Endodermal cell (in vitro differentiated cells): ENCODE measurements at regions not wholly inside any gene's neighbourhood (a gene's known extent, or its start where the extent isn't known, plus 50 kb on each side); places are given as distances from the start of the nearest gene placed in this dataset.

ENCODE experiments used
- DNase-seq: peaks from one replicate; pipeline ENCODE4 v3.0.0-alpha.2; 2017
- H3K27ac ChIP-seq: 2 replicates; pipeline ENCODE4 v1.5.1; 2013; ENCODE audit warnings: mild to moderate bottlenecking, low read depth, low read length, moderate library complexity
- H3K27me3 ChIP-seq: 2 replicates; pipeline ENCODE4 v1.6.1; 2013; ENCODE audit warnings: mild to moderate bottlenecking, low read length, moderate library complexity; ENCODE audit not compliant: insufficient read depth, control insufficient read depth, poor library complexity, severe bottlenecking
- H3K36me3 ChIP-seq: 2 replicates; pipeline ENCODE4 v1.7.0; 2013; ENCODE audit warnings: mild to moderate bottlenecking, low read length, moderate library complexity; ENCODE audit not compliant: control insufficient read depth, insufficient read depth
- H3K4me1 ChIP-seq: one replicate; pipeline ENCODE4 v1.7.0; 2013; ENCODE audit warnings: low read length; ENCODE audit not compliant: control insufficient read depth, insufficient read depth
- H3K4me3 ChIP-seq: 2 replicates; pipeline ENCODE4 v1.5.1; 2013; ENCODE audit warnings: mild to moderate bottlenecking, low read length, moderate library complexity
- H3K9ac ChIP-seq: 2 replicates; pipeline ENCODE4 v1.6.1; 2013; ENCODE audit warnings: mild to moderate bottlenecking, low read length, moderate library complexity; ENCODE audit not compliant: poor library complexity, severe bottlenecking; ENCODE audit errors: extremely low read depth
- H3K9me3 ChIP-seq: 2 replicates; pipeline ENCODE4 v1.6.1; 2013; ENCODE audit warnings: mild to moderate bottlenecking, low read length, moderate library complexity; ENCODE audit not compliant: control insufficient read depth
- H3K27ac Mint-ChIP-seq: 2 replicates; pipeline ENCODE4 v1.8.0; 2020; ENCODE audit warnings: mixed read lengths
- H3K27me3 Mint-ChIP-seq: 2 replicates; pipeline ENCODE4 v1.8.0; 2021; ENCODE audit warnings: mild to moderate bottlenecking, mixed read lengths; ENCODE audit not compliant: insufficient read depth
- H3K36me3 Mint-ChIP-seq: 2 replicates; pipeline ENCODE4 v1.8.0; 2020; ENCODE audit warnings: low read depth, mixed read lengths
- H3K4me1 Mint-ChIP-seq: 2 replicates; pipeline ENCODE4 v1.8.0; 2020; ENCODE audit warnings: mixed read lengths
- H3K4me3 Mint-ChIP-seq: 2 replicates; pipeline ENCODE4 v1.8.0; 2020; ENCODE audit warnings: mild to moderate bottlenecking, moderate library complexity, mixed read lengths
- H3K9me3 Mint-ChIP-seq: 2 replicates; pipeline ENCODE4 v1.8.0; 2020; ENCODE audit warnings: mild to moderate bottlenecking, mixed read lengths
- WGBS, 2 experiments: methylation state at CpG; one replicate each; pipeline versions ENCODE4 v1.1.5 to v1.1.7; 2013; ENCODE audit warnings: missing lambda C conversion rate in 2 of 2, mixed read lengths in 1 of 2; ENCODE audit not compliant: insufficient coverage in 1 of 2, insufficient read length in 1 of 2; 5-methylcytosine and 5-hydroxymethylcytosine counted together
- TF ChIP-seq, protein P1 (sequence below): fragments of 200-600 bp; sonication (generic); conservative IDR thresholded peaks from 2 replicates; pipeline ENCODE4 v1.5.0; 2021; ENCODE audit warnings: antibody characterized with exemption, mild to moderate bottlenecking

DNA sequence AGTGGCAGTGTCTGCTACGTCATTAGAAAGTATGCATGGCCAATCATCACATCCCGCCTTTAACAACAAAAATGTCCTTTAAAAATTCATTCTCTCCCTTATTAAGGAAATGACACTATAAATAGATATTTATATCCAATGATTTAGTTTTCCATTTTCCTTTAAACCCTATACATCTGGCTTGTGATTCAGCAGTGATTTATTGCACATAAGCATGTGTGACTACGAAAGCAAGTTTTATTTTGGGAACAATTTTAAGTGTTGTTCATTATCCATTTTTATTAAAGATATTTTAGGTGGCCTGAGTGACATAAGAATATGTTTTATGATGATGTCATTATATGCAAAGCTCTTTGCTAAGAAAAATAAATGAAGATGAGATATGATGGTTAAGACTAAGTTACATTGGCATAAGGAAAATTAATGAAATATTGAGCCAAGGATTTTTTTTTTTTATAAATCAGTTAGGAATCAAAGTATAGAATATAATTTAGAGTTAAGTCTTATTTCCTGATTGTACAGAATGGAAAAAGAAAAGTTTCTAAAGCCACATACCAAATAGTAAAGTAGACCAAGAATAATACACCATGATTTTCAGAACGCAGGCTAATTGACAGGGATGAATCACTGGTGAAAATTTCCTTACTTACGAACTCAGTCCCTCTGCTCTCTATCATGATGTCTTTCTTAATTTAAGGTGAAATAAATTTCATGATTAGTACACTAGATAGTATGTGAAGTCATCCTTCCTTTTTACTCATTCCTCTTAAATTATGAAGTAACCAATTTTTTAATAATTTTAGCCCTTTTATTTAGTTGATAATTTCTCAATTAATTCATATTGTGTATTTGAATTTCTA lies 822.4 kb downstream of the FAT4 start:
- Histone ChIP-seq H3K4me1 (no peaks in the 10 kb centered on the region), H3K27ac (no peak overlapping the region), H3K9me3 (peaks cover 7% of the 10 kb centered on the region), H3K9ac (no peak overlapping the region), H3K36me3 (no peaks in the 10 kb centered on the region), H3K4me3 (no peak overlapping the region), H3K27me3 (no peaks in the 10 kb centered on the region)
- no peak overlapping the region for H3K4me3 Mint-ChIP-seq
- no peak overlapping the region for H3K27ac Mint-ChIP-seq
- no peaks in the 10 kb centered on the region for H3K4me1 Mint-ChIP-seq
- no peaks in the 10 kb centered on the region for H3K27me3 Mint-ChIP-seq
- DNase-seq: no peak
- WGBS, 2 experiments: 100% methylated on average over 5 of the region's 5 CpGs; no CpG with 5 or more reads in 1 of the 2 experiments
- peaks cover 2% of the 10 kb centered on the region for H3K36me3 Mint-ChIP-seq
- TF ChIP-seq, protein P1, sequence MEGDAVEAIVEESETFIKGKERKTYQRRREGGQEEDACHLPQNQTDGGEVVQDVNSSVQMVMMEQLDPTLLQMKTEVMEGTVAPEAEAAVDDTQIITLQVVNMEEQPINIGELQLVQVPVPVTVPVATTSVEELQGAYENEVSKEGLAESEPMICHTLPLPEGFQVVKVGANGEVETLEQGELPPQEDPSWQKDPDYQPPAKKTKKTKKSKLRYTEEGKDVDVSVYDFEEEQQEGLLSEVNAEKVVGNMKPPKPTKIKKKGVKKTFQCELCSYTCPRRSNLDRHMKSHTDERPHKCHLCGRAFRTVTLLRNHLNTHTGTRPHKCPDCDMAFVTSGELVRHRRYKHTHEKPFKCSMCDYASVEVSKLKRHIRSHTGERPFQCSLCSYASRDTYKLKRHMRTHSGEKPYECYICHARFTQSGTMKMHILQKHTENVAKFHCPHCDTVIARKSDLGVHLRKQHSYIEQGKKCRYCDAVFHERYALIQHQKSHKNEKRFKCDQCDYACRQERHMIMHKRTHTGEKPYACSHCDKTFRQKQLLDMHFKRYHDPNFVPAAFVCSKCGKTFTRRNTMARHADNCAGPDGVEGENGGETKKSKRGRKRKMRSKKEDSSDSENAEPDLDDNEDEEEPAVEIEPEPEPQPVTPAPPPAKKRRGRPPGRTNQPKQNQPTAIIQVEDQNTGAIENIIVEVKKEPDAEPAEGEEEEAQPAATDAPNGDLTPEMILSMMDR: no peak
- H3K9me3 Mint-ChIP-seq: peaks cover 25% of the 10 kb centered on the region

DNA sequence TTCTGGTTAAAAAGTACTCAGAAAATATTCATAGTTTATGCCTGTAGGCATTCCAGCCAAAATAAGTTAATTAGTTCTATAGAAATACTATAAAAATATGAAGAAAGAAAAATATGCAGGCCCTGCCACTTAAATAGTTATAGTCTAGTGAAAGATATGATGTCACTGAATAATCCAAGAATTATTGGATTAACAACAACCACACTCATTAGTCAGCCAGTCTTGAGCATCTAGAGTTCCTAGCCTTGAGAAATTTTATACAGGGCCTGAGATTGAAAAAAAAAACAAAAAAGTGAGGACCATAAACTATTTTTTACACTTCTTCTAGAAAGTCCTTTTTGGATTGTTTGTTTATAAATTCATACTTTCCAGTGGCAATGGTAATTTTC lies 823.0 kb downstream of the FAT4 start:
- H3K27me3 ChIP-seq: no peaks in the 10 kb centered on the region
- H3K4me1 Mint-ChIP-seq: no peaks in the 10 kb centered on the region
- TF ChIP-seq, protein P1: no peak
- no peaks in the 10 kb centered on the region for H3K27me3 Mint-ChIP-seq
- no peak overlapping the region for H3K27ac Mint-ChIP-seq
- H3K36me3 Mint-ChIP-seq: peaks cover 2% of the 10 kb centered on the region
- no peak overlapping the region for H3K4me3 Mint-ChIP-seq
- no peak overlapping the region for H3K9ac ChIP-seq
- no peak overlapping the region for H3K27ac ChIP-seq
- peaks cover 23% of the 10 kb centered on the region for H3K9me3 Mint-ChIP-seq
- no peaks in the 10 kb centered on the region for H3K4me1 ChIP-seq
- H3K9me3 ChIP-seq: peaks cover 7% of the 10 kb centered on the region
- no peak for DNase-seq
- H3K4me3 ChIP-seq: no peak overlapping the region
- no peaks in the 10 kb centered on the region for H3K36me3 ChIP-seq

DNA sequence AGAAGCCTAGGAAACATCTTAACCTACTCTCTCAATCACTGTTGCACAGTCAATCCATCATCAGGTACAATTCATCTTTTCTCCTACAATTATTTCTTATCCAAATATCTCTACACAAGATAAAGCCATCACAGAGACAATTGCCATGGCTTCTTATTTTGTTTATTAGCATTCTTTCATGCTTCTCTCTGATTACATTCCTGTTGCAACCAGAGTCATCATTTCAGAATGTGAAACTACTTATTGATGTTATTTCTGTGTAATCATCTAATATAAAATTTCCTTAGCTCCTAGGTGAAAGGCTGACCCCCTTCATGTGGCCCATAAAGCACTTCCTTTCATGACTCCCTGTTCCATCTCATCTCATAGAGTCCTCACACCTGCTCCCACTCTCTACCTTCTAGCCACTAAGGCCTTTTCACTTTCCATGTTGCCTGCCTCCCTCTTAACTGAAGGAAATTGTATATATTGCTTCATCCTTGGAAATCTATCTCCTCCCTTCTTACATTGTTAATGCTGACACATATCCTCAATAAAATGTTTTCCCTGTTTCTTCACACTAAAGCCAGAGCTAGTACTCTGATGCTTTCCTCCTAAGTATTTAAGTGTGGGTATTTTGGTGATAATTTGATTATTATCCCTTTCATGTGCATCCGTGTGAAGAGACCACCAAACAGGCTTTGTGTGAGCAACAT lies 829.9 kb downstream of the FAT4 start:
- no peaks in the 10 kb centered on the region for H3K36me3 ChIP-seq
- H3K27ac ChIP-seq: no peak overlapping the region
- Mint-ChIP-seq H3K4me1 (no peaks in the 10 kb centered on the region), H3K36me3 (no peaks in the 10 kb centered on the region), H3K4me3 (no peak overlapping the region), H3K27me3 (no peaks in the 10 kb centered on the region), H3K9me3 (peaks cover 7% of the 10 kb centered on the region), H3K27ac (no peak overlapping the region)
- no peak overlapping the region for H3K4me3 ChIP-seq
- H3K9me3 ChIP-seq: no peaks in the 10 kb centered on the region
- no peak overlapping the region for H3K9ac ChIP-seq
- H3K27me3 ChIP-seq: no peaks in the 10 kb centered on the region
- TF ChIP-seq, protein P1: no peak
- WGBS, 2 experiments: 81% methylated on average over 1 of the region's 1 CpG; no CpG with 5 or more reads in 1 of the 2 experiments
- DNase-seq: no peak
- H3K4me1 ChIP-seq: no peaks in the 10 kb centered on the region
